ENCODE measurements at regions not wholly inside any gene's neighbourhood (a gene's known extent, or its start where the extent isn't known, plus 50 kb on each side); places are given as distances from the start of the nearest gene placed in this dataset.

GRCh38 chr12:97784904-97785303 is 322.3 kb downstream of the RMST start (continued):
- TF ChIP-seq KAT2A (conservative IDR thresholded peaks at IDR 0.05; ENCODE audit: control insufficient read depth, low read depth, low read length), result no peak
- no peak for TF ChIP-seq BMI1 (IDR thresholded peaks at IDR 0.05; ENCODE audit: borderline replicate concordance)
- no peak for TF ChIP-seq SIN3A (IDR thresholded peaks at IDR 0.05; ENCODE audit: low read depth, low read length)
- no peak for TF ChIP-seq PML (IDR thresholded peaks at IDR 0.05; ENCODE audit: low read length)
- no peak for TF ChIP-seq ZNF274 (IDR thresholded peaks at IDR 0.05; ENCODE audit: insufficient read depth, insufficient read length)
- TF ChIP-seq GATAD2B (conservative IDR thresholded peaks at IDR 0.05; ENCODE audit: low read depth), result no peak
- no peak for TF ChIP-seq RFX5 (IDR thresholded peaks at IDR 0.05; ENCODE audit: low read depth, low read length)
- no peak for TF ChIP-seq IRF4 (IDR thresholded peaks at IDR 0.05; ENCODE audit: low read depth, low read length)

- POLR2A ChIA-PET, result no interaction called here
- ATAC-seq (no peak), DNase-seq (ENCODE audit: low read depth, low spot score) (no peak), FAIRE-seq (no peak)
- 4% methylated on average over 1 of the region's 1 CpG for WGBS (ENCODE audit: insufficient coverage, insufficient replicate concordance, low lambda C conversion rate, missing lambda C conversion rate)
- Histone ChIP-seq H3K4me2 (ENCODE audit: control insufficient read depth, insufficient read depth) (no peak overlapping the region), H3K4me3 (no peak overlapping the region), H4K20me1 (ENCODE audit: control insufficient read depth, insufficient read depth) (no peaks in the 10 kb centered on the region), H3K4me1 (ENCODE audit: control insufficient read depth, insufficient read depth, low read length) (no peaks in the 10 kb centered on the region), H3K27me3 (replicated peaks in 1 of 2; ENCODE audit: control insufficient read depth in 2 of 2, insufficient read depth in 2 of 2, low read length in 1 of 2) (no peaks in the 10 kb centered on the region), H3K36me3 (ENCODE audit: control insufficient read depth in 2 of 2, insufficient read depth in 2 of 2, low read length in 1 of 2) (no peaks in the 10 kb centered on the region), H3K9ac (ENCODE audit: control insufficient read depth, insufficient read depth, low read length) (no peak overlapping the region), H3K79me2 (ENCODE audit: control insufficient read depth, insufficient read depth, low read length) (no peaks in the 10 kb centered on the region), H2AFZ (ENCODE audit: control insufficient read depth, low read depth, low read length) (no peak overlapping the region), H3K9me3 (replicated peaks; ENCODE audit: control insufficient read depth, insufficient read depth, low read length) (no peaks in the 10 kb centered on the region; the same call in 2 of the 3 replicates), H3K27ac (ENCODE audit: control insufficient read depth, insufficient read depth) (no peak overlapping the region)
- in situ Hi-C loops (cut with MboI) (no loop called here), intact Hi-C loops (cut with micrococcal nuclease; ENCODE audit: unreplicated experiment) (no loop called here)
- RAD21 ChIA-PET (ENCODE audit: unreplicated experiment), result no interaction called here
- TF ChIP-seq ZNF384 (IDR thresholded peaks at IDR 0.05; ENCODE audit: borderline replicate concordance, low read depth, low read length) (no peak), MLLT1 (IDR thresholded peaks at IDR 0.05) (no peak), RB1 (IDR thresholded peaks at IDR 0.05; ENCODE audit: borderline replicate concordance) (no peak), PAX5 (IDR thresholded peaks at IDR 0.05; ENCODE audit: borderline replicate concordance, low read depth, low read length) (no peak), HDAC6 (IDR thresholded peaks at IDR 0.05; ENCODE audit: unreplicated experiment) (no peak), PBX3 (IDR thresholded peaks at IDR 0.05; ENCODE audit: insufficient replicate concordance, low read depth, low read length) (no peak), MXI1 (IDR thresholded peaks at IDR 0.05; ENCODE audit: low read depth, low read length) (no peak), WRNIP1 (IDR thresholded peaks at IDR 0.05; ENCODE audit: borderline replicate concordance, low read depth, low read length) (no peak), FOS (IDR thresholded peaks at IDR 0.05; ENCODE audit: borderline replicate concordance, extremely low read depth, insufficient read length) (no peak), IKZF1 (conservative IDR thresholded peaks at IDR 0.05) (no peak), REST (IDR thresholded peaks at IDR 0.05; ENCODE audit: low read depth, low read length) (no peak), BACH1 (IDR thresholded peaks at IDR 0.05; ENCODE audit: borderline replicate concordance) (no peak), SP1 (IDR thresholded peaks at IDR 0.05; ENCODE audit: low read depth, low read length) (no peak)
- SMC1A ChIA-PET (ENCODE audit: uncharacterized antibody, unreplicated experiment), result no interaction called here
- CTCF ChIA-PET, result no interaction called here
- BruUV-seq (replicated peaks), result no TSS peak
These were observed 327.7 kb downstream of the RMST start for GRCh38 chr12:97790281-97790680.
